HepG2 (cell line): ENCODE measurements at regions not wholly inside any gene's neighbourhood (a gene's known extent, or its start where the extent isn't known, plus 50 kb on each side); places are given as distances from the start of the nearest gene placed in this dataset.

Experiments
- CTCF ChIP-seq: sonication (generic); formaldehyde crosslinking; IDR thresholded peaks from 2 replicates; pipeline ENCODE4 v1.5.0; 2020; ENCODE audit warnings: mild to moderate bottlenecking, missing genetic modification reagents, moderate library complexity
- ETV5 ChIP-seq: IDR thresholded peaks from 2 replicates; pipeline ENCODE4 v1.6.1; 2018; ENCODE audit warnings: missing biosample characterization, missing genetic modification reagents, inconsistent platforms, borderline replicate concordance
- KLF9 ChIP-seq: IDR thresholded peaks from 2 replicates; pipeline ENCODE4 v1.6.1; 2016; ENCODE audit warnings: low read depth
- POLR2A ChIP-seq, 2 experiments: IDR thresholded peaks; 2 replicates each; pipeline ENCODE4 v1.6.1; 2011; ENCODE audit warnings: low read depth in 2 of 2, low read length in 2 of 2, mild to moderate bottlenecking in 1 of 2, moderate library complexity in 1 of 2; ENCODE audit not compliant: insufficient read depth in 1 of 2
- SP2 ChIP-seq: sonication (generic); formaldehyde crosslinking; IDR thresholded peaks from 2 replicates; pipeline ENCODE4 v1.5.1; 2020; ENCODE audit warnings: mild to moderate bottlenecking, missing genetic modification reagents
- ZBTB40 ChIP-seq, 2 experiments: fragments of 450-650 bp in 1 of 2; sonication (generic) in 1 of 2; formaldehyde crosslinking in 1 of 2; IDR thresholded peaks; 2 replicates each; pipeline versions ENCODE4 v1.6.1 to v1.8.0; 2016 to 2022; ENCODE audit warnings: antibody characterized with exemption in 1 of 2, mild to moderate bottlenecking in 1 of 2, missing genetic modification reagents in 1 of 2
- ZNF143 ChIP-seq: sonication (generic); formaldehyde crosslinking; IDR thresholded peaks from 2 replicates; pipeline ENCODE4 v1.4.0; 2020; ENCODE audit warnings: missing genetic modification reagents
- ZNF256 ChIP-seq: sonication (generic); formaldehyde crosslinking; conservative IDR thresholded peaks from 2 replicates; pipeline ENCODE4 v1.4.0; 2020; ENCODE audit warnings: missing genetic modification reagents
- ZNF766 ChIP-seq: sonication (generic); formaldehyde crosslinking; IDR thresholded peaks from 2 replicates; pipeline ENCODE4 v1.5.0; 2020; ENCODE audit warnings: missing genetic modification reagents, borderline replicate concordance

- TF ChIP-seq ZBTB40 (IDR thresholded peaks at IDR 0.05) (no peak), ZBTB40 (CRISPR knock-in tag; IDR thresholded peaks at IDR 0.05) (no peak), ZNF766 (CRISPR knock-in tag) (no peak), ZNF143 (CRISPR knock-in tag) (no peak), ZNF256 (CRISPR knock-in tag) (no peak), ETV5 (CRISPR knock-in tag) (no peak), POLR2A (IDR thresholded peaks at IDR 0.05; ENCODE audit: insufficient read depth in 1 of 2, low read depth in 2 of 2, low read length in 2 of 2) (no peak), CTCF (no peak), KLF9 (CRISPR knock-in tag) (no peak), SP2 (no peak)
Observed at GRCh38 chr6:91827151-91827550, 1240.3 kb upstream of the MAP3K7 start.
